ENCODE measurements at regions not wholly inside any gene's neighbourhood (a gene's known extent, or its start where the extent isn't known, plus 50 kb on each side); places are given as distances from the start of the nearest gene placed in this dataset.

DNA sequence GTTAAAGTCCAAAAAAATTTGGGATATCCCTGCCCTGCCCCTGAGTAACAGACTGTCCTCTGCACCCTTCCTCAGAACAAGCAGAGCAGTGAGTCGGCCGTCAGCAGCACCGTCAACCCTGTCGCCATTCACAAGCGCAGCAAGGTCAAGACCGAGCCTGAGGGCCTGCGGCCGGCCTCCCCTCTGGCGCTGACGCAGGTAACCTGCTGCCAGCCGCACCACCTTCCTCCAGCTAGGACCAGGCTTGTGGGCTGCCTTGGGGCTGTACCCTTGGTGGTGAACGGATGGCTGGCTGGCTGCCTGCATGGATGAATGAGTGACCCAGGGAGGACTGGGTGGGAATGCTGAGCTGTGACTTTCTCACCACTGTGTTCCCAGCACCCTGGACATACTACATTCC is 236.2 kb downstream of the GLI2 start:
- TF ChIP-seq, protein P1, sequence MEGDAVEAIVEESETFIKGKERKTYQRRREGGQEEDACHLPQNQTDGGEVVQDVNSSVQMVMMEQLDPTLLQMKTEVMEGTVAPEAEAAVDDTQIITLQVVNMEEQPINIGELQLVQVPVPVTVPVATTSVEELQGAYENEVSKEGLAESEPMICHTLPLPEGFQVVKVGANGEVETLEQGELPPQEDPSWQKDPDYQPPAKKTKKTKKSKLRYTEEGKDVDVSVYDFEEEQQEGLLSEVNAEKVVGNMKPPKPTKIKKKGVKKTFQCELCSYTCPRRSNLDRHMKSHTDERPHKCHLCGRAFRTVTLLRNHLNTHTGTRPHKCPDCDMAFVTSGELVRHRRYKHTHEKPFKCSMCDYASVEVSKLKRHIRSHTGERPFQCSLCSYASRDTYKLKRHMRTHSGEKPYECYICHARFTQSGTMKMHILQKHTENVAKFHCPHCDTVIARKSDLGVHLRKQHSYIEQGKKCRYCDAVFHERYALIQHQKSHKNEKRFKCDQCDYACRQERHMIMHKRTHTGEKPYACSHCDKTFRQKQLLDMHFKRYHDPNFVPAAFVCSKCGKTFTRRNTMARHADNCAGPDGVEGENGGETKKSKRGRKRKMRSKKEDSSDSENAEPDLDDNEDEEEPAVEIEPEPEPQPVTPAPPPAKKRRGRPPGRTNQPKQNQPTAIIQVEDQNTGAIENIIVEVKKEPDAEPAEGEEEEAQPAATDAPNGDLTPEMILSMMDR (IDR thresholded peaks at IDR 0.05; ENCODE audit: poor library complexity) = no peak
- no peak for TF ChIP-seq EZH2phosphoT487 (IDR thresholded peaks at IDR 0.05; ENCODE audit: low read depth, severe bottlenecking, unreplicated experiment)
